ENCODE measurements at regions not wholly inside any gene's neighbourhood (a gene's known extent, or its start where the extent isn't known, plus 50 kb on each side); places are given as distances from the start of the nearest gene placed in this dataset.

DNA sequence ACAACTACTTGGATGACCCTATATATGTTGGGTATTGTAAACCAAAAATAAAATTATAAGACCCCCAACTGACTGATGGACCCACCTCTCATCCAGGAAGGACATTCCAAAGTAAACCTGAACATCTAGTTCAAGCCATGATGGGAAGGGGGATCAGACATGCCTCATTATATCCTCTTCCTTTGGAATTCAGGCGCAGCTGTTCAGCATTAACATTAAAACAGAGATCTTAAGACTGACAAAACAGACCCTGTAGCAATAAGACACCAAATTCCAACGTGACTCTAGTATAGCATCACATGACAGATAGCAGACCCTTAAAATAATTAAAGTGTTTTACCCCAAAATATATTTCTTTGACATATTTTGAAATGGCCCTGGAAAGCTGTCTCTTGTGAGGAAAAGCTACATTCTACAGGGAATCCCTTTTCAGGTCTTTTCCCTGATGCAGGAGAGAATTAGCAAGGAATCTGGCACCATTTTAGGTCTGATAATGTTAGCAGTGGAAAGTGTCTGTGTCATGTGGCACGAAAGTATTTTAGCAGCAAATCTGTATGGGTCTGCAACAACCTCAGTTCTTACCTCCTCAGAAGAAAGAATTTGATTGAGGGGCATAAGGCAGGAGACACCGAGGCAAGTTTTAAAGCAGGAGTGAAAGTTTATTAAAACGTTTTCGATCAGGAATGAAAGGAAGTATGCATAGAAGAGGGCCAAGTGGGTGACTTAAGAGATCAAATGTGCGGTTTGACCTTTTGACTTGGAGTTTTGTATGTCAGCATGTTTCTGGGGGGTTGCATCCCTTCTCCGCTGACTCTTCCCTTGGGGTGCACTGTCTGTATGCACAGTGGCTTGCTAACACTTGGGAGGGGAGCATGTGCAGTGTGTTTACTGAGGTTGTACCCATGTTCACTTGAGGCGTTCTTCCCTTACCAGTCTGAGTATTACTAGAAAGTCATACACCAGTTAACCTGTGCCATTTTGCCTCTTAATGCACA is 236.6 kb upstream of the PPP1R3A start:
- Histone ChIP-seq H3K9me3 (ENCODE audit: control insufficient read depth, low read length) (no peaks in the 10 kb centered on the region), H3K4me2 (ENCODE audit: low read length) (no peak overlapping the region), H3K27ac (no peak overlapping the region), H3K36me3 (ENCODE audit: control insufficient read depth, insufficient read depth, low read length) (no peaks in the 10 kb centered on the region), H3K79me2 (no peaks in the 10 kb centered on the region), H3K27me3 (ENCODE audit: control insufficient read depth, insufficient read depth, low read length) (no peaks in the 10 kb centered on the region), H3K4me1 (no peaks in the 10 kb centered on the region), H3K4me3 (ENCODE audit: low read depth, low read length) (no peak overlapping the region), H2AFZ (no peak overlapping the region), H3K9ac (no peak overlapping the region)
- TF ChIP-seq, protein P1, sequence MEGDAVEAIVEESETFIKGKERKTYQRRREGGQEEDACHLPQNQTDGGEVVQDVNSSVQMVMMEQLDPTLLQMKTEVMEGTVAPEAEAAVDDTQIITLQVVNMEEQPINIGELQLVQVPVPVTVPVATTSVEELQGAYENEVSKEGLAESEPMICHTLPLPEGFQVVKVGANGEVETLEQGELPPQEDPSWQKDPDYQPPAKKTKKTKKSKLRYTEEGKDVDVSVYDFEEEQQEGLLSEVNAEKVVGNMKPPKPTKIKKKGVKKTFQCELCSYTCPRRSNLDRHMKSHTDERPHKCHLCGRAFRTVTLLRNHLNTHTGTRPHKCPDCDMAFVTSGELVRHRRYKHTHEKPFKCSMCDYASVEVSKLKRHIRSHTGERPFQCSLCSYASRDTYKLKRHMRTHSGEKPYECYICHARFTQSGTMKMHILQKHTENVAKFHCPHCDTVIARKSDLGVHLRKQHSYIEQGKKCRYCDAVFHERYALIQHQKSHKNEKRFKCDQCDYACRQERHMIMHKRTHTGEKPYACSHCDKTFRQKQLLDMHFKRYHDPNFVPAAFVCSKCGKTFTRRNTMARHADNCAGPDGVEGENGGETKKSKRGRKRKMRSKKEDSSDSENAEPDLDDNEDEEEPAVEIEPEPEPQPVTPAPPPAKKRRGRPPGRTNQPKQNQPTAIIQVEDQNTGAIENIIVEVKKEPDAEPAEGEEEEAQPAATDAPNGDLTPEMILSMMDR (IDR thresholded peaks at IDR 0.05), result no peak

DNA sequence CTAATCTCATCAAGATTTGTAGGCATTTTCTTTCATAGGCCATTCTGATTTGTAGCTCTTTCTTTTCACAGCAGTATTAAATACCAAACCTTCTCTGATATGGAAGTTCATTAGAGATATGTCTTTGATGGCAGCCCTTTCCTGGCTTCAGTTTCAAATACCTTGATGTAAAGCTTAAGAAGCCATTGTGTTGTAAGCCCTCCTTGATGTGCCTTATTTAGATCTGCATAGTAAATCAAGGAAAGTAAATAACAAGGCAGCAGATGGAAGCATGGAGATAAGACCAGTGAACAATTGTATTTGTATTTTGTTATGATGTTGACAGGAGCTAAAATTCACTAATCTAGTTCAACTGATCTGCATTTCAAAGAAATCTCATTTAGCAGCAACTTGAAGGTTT is 234.9 kb upstream of the PPP1R3A start:
- Histone ChIP-seq H3K9ac (no peak overlapping the region), H3K36me3 (ENCODE audit: control insufficient read depth, insufficient read depth, low read length) (no peaks in the 10 kb centered on the region), H3K4me2 (ENCODE audit: low read length) (no peak overlapping the region), H2AFZ (no peak overlapping the region), H3K27ac (no peak overlapping the region), H3K9me3 (ENCODE audit: control insufficient read depth, low read length) (no peaks in the 10 kb centered on the region), H3K4me1 (no peaks in the 10 kb centered on the region), H3K79me2 (no peaks in the 10 kb centered on the region), H3K27me3 (ENCODE audit: control insufficient read depth, insufficient read depth, low read length) (no peaks in the 10 kb centered on the region), H3K4me3 (ENCODE audit: low read depth, low read length) (no peak overlapping the region)
- TF ChIP-seq, protein P1 (IDR thresholded peaks at IDR 0.05), result no peak

DNA sequence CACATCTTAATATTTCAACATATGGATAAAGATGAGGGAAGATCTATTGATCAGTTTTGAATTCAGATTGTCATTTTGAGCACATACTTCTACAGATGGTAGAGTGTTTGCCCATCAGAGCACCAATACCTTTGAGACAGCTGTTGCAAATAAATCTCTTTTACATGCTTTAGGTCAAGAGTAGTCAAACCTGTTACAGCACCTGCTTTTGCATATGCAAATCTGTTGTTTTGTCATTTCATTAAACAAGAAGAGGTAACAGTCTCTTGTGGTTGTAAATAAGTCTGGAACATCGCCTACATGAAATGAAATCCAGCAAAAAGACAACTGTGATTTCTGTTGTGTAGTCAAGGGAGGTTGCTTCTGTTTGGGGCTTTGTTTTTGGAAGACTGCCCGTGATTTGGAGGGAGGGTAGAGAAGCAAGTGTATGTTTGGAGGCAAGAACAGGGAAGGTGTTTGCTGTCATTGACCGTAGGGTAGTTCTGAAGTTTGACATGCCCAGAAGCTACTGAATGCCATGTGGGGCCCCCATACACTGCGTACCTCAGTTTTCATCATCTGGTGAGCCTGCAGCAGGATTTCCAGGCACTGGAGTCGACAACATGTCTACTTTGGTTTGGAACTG is 233.6 kb upstream of the PPP1R3A start:
- H3K27ac ChIP-seq, result no peak overlapping the region
- no peak overlapping the region for H3K4me2 ChIP-seq (ENCODE audit: low read length)
- H3K27me3 ChIP-seq (ENCODE audit: control insufficient read depth, insufficient read depth, low read length), result no peaks in the 10 kb centered on the region
- no peaks in the 10 kb centered on the region for H3K36me3 ChIP-seq (ENCODE audit: control insufficient read depth, insufficient read depth, low read length)
- H3K9me3 ChIP-seq (ENCODE audit: control insufficient read depth, low read length), result no peaks in the 10 kb centered on the region
- H3K4me1 ChIP-seq, result no peaks in the 10 kb centered on the region
- H3K4me3 ChIP-seq (ENCODE audit: low read depth, low read length), result no peak overlapping the region
- no peaks in the 10 kb centered on the region for H3K79me2 ChIP-seq
- TF ChIP-seq, protein P1 (IDR thresholded peaks at IDR 0.05), result no peak
- H3K9ac ChIP-seq, result no peak overlapping the region
- H2AFZ ChIP-seq, result no peak overlapping the region

DNA sequence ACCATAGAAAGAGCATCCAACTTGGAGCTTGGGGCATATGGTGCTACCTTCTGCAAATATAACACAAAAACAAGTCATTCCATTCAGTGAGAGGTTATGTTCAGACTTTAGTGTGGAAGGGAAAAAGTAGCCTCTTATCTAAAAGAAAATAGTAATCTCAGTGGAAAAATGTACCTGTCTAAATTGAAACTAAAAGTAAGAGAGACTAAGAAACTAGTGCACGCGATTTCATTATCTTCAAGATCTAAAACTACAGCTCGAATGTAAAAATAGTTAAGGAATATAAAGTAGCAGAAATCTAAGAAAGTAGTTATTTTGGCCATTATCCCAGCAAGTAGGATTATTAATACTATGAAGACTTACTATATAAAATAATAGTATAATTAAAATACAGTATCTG is 233.0 kb upstream of the PPP1R3A start:
- Histone ChIP-seq H3K79me2 (no peaks in the 10 kb centered on the region), H3K4me1 (no peaks in the 10 kb centered on the region), H3K9ac (no peak overlapping the region), H3K4me2 (ENCODE audit: low read length) (peak overlapping the region; percentile 25), H3K9me3 (ENCODE audit: control insufficient read depth, low read length) (no peaks in the 10 kb centered on the region), H3K27me3 (ENCODE audit: control insufficient read depth, insufficient read depth, low read length) (no peaks in the 10 kb centered on the region), H3K4me3 (ENCODE audit: low read depth, low read length) (no peak overlapping the region), H2AFZ (no peak overlapping the region), H3K36me3 (ENCODE audit: control insufficient read depth, insufficient read depth, low read length) (no peaks in the 10 kb centered on the region), H3K27ac (no peak overlapping the region)
- TF ChIP-seq, protein P1 (IDR thresholded peaks at IDR 0.05), result no peak

Data from parathyroid adenoma (tissue), 2 donors.